D721Med (cell line): ENCODE measurements at regions not wholly inside any gene's neighbourhood (a gene's known extent, or its start where the extent isn't known, plus 50 kb on each side); places are given as distances from the start of the nearest gene placed in this dataset.

Source experiments
- DNase-seq: peaks from one replicate; pipeline ENCODE4 v3.0.0; 2011; ENCODE audit warnings: low spot score; ENCODE audit not compliant: insufficient read length
- FAIRE-seq: peaks from 2 replicates; lab custom pipeline; 2011; peaks lifted over from hg19 to GRCh38; lab: Jason Lieb, UNC
- TF ChIP-seq, protein P1 (sequence below): IDR thresholded peaks from 2 replicates; pipeline ENCODE4 v1.5.1; 2012; ENCODE audit warnings: mild to moderate bottlenecking, control low read depth; ENCODE audit not compliant: insufficient read depth; ENCODE audit errors: missing control alignments

DNA sequence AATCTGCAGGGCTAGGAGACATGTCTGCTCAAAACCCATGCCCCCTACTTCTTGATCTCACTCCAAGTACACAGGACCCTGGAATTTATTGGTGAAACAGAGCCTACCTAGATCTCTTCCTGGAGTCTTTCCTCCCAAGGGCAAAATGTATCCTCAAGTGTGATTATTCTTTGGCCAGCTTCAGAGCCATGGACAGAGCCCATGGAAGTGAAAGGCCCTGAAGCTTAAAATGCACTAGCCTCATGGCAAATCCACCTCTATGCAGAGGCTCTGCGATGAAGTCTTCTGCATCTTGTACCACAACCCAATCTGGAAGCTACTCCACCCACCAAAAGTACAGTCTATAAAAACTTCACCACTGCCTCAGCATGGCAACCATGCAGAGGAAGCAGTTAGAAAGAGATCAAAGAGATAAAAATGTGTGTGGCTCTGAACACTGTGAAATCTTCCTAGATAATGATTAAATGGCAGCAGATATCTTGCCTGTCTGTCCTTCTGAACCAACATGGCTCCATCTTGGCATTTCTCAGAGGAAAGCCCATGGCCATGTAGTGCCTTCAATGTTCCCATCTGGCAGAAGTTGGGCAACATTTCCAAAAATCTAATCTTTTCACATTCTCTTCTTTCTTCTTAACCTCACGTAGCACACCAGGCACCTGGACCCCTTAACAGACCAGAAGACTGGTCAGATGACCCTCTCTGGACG lies 142.9 kb upstream of the KLF7 start:
- FAIRE-seq (no peak), DNase-seq (no peak)
- TF ChIP-seq, protein P1, sequence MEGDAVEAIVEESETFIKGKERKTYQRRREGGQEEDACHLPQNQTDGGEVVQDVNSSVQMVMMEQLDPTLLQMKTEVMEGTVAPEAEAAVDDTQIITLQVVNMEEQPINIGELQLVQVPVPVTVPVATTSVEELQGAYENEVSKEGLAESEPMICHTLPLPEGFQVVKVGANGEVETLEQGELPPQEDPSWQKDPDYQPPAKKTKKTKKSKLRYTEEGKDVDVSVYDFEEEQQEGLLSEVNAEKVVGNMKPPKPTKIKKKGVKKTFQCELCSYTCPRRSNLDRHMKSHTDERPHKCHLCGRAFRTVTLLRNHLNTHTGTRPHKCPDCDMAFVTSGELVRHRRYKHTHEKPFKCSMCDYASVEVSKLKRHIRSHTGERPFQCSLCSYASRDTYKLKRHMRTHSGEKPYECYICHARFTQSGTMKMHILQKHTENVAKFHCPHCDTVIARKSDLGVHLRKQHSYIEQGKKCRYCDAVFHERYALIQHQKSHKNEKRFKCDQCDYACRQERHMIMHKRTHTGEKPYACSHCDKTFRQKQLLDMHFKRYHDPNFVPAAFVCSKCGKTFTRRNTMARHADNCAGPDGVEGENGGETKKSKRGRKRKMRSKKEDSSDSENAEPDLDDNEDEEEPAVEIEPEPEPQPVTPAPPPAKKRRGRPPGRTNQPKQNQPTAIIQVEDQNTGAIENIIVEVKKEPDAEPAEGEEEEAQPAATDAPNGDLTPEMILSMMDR = no peak

DNA sequence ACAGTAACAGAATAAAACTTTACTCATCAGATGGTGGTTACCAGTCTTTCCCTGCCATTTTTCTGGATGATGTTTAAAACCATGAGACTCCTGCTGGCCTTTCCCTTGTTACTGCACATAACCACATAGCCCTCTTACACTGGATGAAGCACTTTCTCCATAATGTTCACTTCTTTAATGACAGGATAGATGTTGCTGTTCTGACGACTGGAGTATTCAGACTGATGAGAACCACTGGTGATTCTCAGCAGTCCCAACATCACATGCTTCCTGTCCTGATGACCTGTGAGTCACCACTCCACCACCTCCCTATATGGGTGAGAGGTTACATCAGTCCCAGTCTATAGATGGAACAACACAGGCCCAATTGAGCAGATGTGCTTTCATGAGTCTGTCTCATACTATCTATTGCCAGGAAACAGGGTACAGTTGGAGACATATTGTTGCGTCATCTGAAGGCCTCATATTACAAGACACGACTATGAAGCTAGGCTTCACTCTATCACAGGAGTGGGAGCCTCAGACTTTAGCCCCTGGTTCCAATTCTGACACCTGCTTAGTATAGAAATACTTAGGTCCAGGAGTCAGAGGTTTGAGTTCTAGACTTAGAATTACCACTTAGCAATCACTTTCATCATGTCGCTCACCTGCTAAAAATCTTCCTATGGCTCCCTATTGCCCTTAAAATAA lies 145.7 kb upstream of the KLF7 start:
- TF ChIP-seq, protein P1 = no peak
- no peak for DNase-seq
- FAIRE-seq = no peak

DNA sequence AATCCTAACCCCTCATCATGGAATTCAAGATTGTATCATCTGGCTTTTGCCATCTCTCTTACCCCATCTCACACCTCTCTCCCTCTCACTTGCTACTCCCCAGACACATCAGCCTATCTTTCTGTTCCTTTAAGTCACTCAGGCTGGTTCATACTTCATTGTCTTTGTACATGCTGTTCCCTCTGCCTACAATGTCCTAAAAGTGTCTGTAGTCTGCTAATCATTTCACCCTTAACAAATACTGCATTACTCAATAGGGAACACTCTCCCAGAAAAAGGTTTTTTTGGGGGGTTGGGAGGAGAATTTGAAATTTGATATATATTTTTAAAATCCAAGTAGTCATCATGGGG lies 146.2 kb upstream of the KLF7 start:
- TF ChIP-seq, protein P1 = no peak
- FAIRE-seq (no peak), DNase-seq (no peak)

DNA sequence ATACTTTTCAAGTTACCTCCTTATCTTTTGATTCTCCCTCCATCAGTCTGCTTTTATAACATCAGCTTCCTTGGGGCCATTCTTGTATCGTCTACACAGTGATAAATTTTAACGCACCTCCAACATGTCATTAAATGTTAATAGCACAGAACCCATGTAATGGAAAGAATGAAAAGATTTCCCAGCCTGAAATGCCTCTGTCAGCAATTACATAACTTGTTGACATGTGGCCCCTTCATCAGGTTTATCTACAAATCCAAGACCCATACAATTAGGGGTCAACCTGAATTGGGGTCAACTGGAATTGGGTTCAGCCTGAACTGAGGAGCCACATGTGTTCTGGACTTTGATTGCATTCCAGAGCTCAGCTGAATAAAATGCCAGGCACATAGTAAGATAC lies 148.2 kb upstream of the KLF7 start:
- TF ChIP-seq, protein P1 = no peak
- no peak for FAIRE-seq
- DNase-seq = no peak

DNA sequence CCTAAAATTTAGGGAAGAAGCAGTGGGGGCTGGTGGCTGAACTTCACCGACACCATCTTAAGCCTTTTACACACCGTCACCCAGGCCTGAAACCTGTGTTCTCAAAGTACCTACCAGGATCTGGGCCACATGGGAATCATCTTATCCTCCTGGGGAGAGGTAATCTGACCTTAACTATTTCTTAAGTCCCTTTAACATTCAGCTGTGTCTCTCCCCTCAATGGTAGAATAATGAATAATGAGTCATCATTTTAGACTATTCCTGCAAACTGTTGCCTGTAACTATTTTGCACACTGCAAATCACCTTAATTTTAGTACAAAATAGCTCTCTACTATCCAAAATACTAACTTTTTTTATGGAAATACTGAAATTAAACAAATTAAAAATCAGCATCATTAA lies 149.4 kb upstream of the KLF7 start:
- FAIRE-seq (no peak), DNase-seq (no peak)
- TF ChIP-seq, protein P1 = no peak

DNA sequence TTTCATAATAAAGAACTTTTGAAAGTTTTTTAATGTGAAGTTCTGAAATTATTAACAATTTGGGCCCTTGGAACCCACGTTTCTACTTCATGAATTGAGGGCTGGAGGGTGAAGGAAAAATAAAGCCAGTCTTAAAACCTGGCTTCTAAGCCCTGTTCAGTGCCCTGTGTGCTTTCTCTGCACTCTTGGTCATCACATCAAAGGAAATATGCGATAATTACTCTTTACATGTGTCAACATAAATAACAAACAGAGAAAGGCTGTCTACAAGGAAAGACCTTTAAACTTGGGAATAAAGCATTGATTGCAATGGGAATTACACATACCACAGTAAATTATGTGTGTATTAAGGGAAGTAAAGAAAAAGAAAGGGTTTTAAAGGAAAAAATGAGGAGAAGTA lies 150.7 kb upstream of the KLF7 start:
- DNase-seq = no peak
- no peak for FAIRE-seq
- TF ChIP-seq, protein P1 = no peak

DNA sequence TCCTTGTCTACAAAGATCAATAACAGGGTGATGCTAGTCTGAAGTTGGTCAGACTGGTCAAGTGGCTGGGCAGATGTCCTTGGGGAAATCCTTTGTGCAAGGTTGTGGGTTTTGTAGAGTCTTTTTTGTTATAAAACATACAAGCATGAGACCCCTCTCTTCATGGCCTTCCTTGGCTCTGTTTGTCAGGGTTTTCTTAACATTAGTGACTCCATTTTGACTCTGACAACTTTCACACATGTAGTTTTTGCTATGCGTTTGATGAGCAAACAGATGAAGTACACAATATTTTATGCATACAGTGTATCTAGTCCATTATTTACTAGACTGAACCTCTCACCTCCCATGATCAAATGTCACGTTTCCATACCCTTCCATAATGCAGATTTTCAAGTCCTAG lies 151.2 kb upstream of the KLF7 start:
- TF ChIP-seq, protein P1 = no peak
- DNase-seq (no peak), FAIRE-seq (no peak)
